DND-41 (cell line): ENCODE measurements at regions not wholly inside any gene's neighbourhood (a gene's known extent, or its start where the extent isn't known, plus 50 kb on each side); places are given as distances from the start of the nearest gene placed in this dataset.

Experiments
- ATAC-seq: fragments of 200-7000 bp; cut with Tn5 transposase; 3 replicates; pipeline ENCODE4 v1.9.1; 2021; ENCODE audit warnings: low read depth; ENCODE audit not compliant: insufficient read depth
- DNase-seq: peaks from one replicate; pipeline ENCODE4 v3.0.0-alpha.2; 2020
- H2AFZ ChIP-seq: 2 replicates; pipeline ENCODE4 v1.6.0; 2012; ENCODE audit warnings: low read depth, low read length
- H3K27ac ChIP-seq: 2 replicates; pipeline ENCODE4 v1.5.1; 2012; ENCODE audit warnings: low read length, inconsistent platforms
- H3K27me3 ChIP-seq: fragments of 200-600 bp; sonication (generic); 2 replicates; pipeline ENCODE4 v1.6.0; 2012; ENCODE audit warnings: low read length, mild to moderate bottlenecking, inconsistent platforms; ENCODE audit not compliant: insufficient read depth, poor library complexity
- H3K36me3 ChIP-seq: 2 replicates; pipeline ENCODE4 v1.5.1; 2012; ENCODE audit warnings: low read length, inconsistent platforms; ENCODE audit not compliant: insufficient read depth
- H3K4me1 ChIP-seq: 2 replicates; pipeline ENCODE4 v1.5.1; 2012; ENCODE audit warnings: mild to moderate bottlenecking, low read length; ENCODE audit not compliant: insufficient read depth
- H3K4me2 ChIP-seq: 2 replicates; pipeline ENCODE4 v1.6.0; 2012; ENCODE audit warnings: mild to moderate bottlenecking, moderate library complexity, low read length, inconsistent platforms; ENCODE audit not compliant: insufficient read depth
- H3K4me3 ChIP-seq, 2 experiments: fragments of 200-600 bp in 1 of 2; shearing (Covaris generic) in 1 of 2; 2 replicates each; pipeline ENCODE4 v1.5.1; 2012 to 2016; ENCODE audit warnings: inconsistent platforms in 2 of 2, low read length in 2 of 2, mild to moderate bottlenecking in 2 of 2, low read depth in 1 of 2, moderate library complexity in 1 of 2
- H3K79me2 ChIP-seq: 2 replicates; pipeline ENCODE4 v1.6.0; 2012; ENCODE audit warnings: low read length, inconsistent platforms; ENCODE audit not compliant: insufficient read depth
- H3K9ac ChIP-seq: 2 replicates; pipeline ENCODE4 v1.6.0; 2012; ENCODE audit warnings: low read depth, mild to moderate bottlenecking, inconsistent platforms, low read length, moderate library complexity
- H3K9me3 ChIP-seq: 2 replicates; pipeline ENCODE4 v1.5.1; 2012; ENCODE audit warnings: low read length, moderate library complexity, mild to moderate bottlenecking, inconsistent platforms; ENCODE audit not compliant: insufficient read depth, severe bottlenecking
- H4K20me1 ChIP-seq: 2 replicates; pipeline ENCODE4 v1.6.0; 2012; ENCODE audit warnings: low read length; ENCODE audit not compliant: insufficient read depth
- CTCF ChIP-seq: IDR thresholded peaks from 2 replicates; pipeline ENCODE4 v1.5.1; 2012; ENCODE audit warnings: borderline replicate concordance, low read length, moderate library complexity, mild to moderate bottlenecking; ENCODE audit not compliant: poor library complexity, severe bottlenecking; ENCODE audit errors: extremely low read depth
- EZH2 ChIP-seq: IDR thresholded peaks from 3 replicates; pipeline ENCODE4 v1.6.1; 2012; ENCODE audit warnings: borderline replicate concordance, low read depth, mild to moderate bottlenecking, moderate library complexity, low read length, inconsistent platforms; ENCODE audit not compliant: severe bottlenecking

GRCh38 chr10:36157486-36157885 is 515.4 kb upstream of the FZD8 start:
- no peak overlapping the region for H3K4me2 ChIP-seq

GRCh38 chr10:36148207-36148606 is 506.1 kb upstream of the FZD8 start:
- Histone ChIP-seq H3K9ac (no peak overlapping the region), H2AFZ (no peak overlapping the region), H3K27ac (no peak overlapping the region), H4K20me1 (no peaks in the 10 kb centered on the region), H3K79me2 (no peaks in the 10 kb centered on the region), H3K36me3 (no peaks in the 10 kb centered on the region), H3K4me1 (no peaks in the 10 kb centered on the region), H3K4me2 (no peak overlapping the region), H3K4me3 (no peak overlapping the region), H3K9me3 (peaks cover 4% of the 10 kb centered on the region), H3K27me3 (no peaks in the 10 kb centered on the region)
- DNase-seq, result no peak
- ATAC-seq, result no peak
- TF ChIP-seq CTCF, result no peak
- no peak for TF ChIP-seq EZH2

More at GRCh38 chr10:36157486-36157885, 515.4 kb upstream of the FZD8 start:
- Histone ChIP-seq H4K20me1 (no peaks in the 10 kb centered on the region), H3K36me3 (no peaks in the 10 kb centered on the region), H3K27me3 (no peaks in the 10 kb centered on the region), H3K9ac (no peak overlapping the region), H3K9me3 (no peaks in the 10 kb centered on the region), H3K4me3 (no peak overlapping the region), H3K4me1 (no peaks in the 10 kb centered on the region), H3K27ac (no peak overlapping the region), H3K79me2 (no peaks in the 10 kb centered on the region), H2AFZ (no peak overlapping the region)
- ATAC-seq (no peak), DNase-seq (no peak)
- no peak for TF ChIP-seq CTCF

- Histone ChIP-seq H4K20me1 (no peaks in the 10 kb centered on the region), H3K4me3 (no peak overlapping the region), H3K27ac (no peak overlapping the region), H3K4me2 (no peak overlapping the region), H3K36me3 (no peaks in the 10 kb centered on the region), H3K4me1 (no peaks in the 10 kb centered on the region), H3K9ac (no peak overlapping the region), H3K9me3 (peaks cover 4% of the 10 kb centered on the region), H2AFZ (no peak overlapping the region), H3K79me2 (no peaks in the 10 kb centered on the region), H3K27me3 (no peaks in the 10 kb centered on the region)
- DNase-seq, result no peak
- TF ChIP-seq EZH2 (no peak), CTCF (no peak)
- ATAC-seq, result no peak
These were observed 505.4 kb upstream of the FZD8 start for GRCh38 chr10:36147529-36147928.
